A549 (cell line): ENCODE measurements at regions not wholly inside any gene's neighbourhood (a gene's known extent, or its start where the extent isn't known, plus 50 kb on each side); places are given as distances from the start of the nearest gene placed in this dataset.

Experiments used
- CTCF ChIP-seq: fragments of >200 bp; sonication (Bioruptor Twin); formaldehyde crosslinking; IDR thresholded peaks from 3 replicates; pipeline ENCODE4 v1.5.1; 2016
- JUN ChIP-seq, 2 experiments: fragments of >200 bp; sonication (Bioruptor Twin); formaldehyde crosslinking; IDR thresholded peaks; 2 replicates in 1 of 2; 3 replicates in 1 of 2; pipeline ENCODE4 v1.6.1; 2016 to 2017
- POLR2A ChIP-seq: IDR thresholded peaks from 2 replicates; pipeline ENCODE4 v1.6.1; 2012; ENCODE audit warnings: mild to moderate bottlenecking, low read length
- REST ChIP-seq: fragments of 200-600 bp; sonication (generic); IDR thresholded peaks from 2 replicates; pipeline ENCODE4 v1.6.1; 2016; ENCODE audit warnings: antibody characterized with exemption, mild to moderate bottlenecking, moderate library complexity
- RFX5 ChIP-seq: fragments of 450-650 bp; IDR thresholded peaks from 2 replicates; pipeline ENCODE4 v1.7.1; 2014; ENCODE audit warnings: antibody characterized with exemption, mild to moderate bottlenecking, moderate library complexity
- ZNF302 ChIP-seq: fragments of 250-450 bp; sonication (Bioruptor Pico); IDR thresholded peaks from 2 replicates; pipeline ENCODE4 v1.9.0; 2021; ENCODE audit warnings: inconsistent platforms, mild to moderate bottlenecking, moderate library complexity

GRCh38 chr9:89657765-89658164 is 53.0 kb downstream of the GADD45G start:
- TF ChIP-seq JUN (IDR thresholded peaks at IDR 0.05) (no peak), RFX5 (no peak), ZNF302 (no peak), CTCF (no peak), REST (no peak), POLR2A (no peak)
